SK-N-SH treated with all-trans-retinoic acid at 6 μM for 48 hours (cell line): ENCODE measurements at regions not wholly inside any gene's neighbourhood (a gene's known extent, or its start where the extent isn't known, plus 50 kb on each side); places are given as distances from the start of the nearest gene placed in this dataset.

Source experiments
- ARNTL ChIP-seq: fragments of 450-650 bp; formaldehyde crosslinking; IDR thresholded peaks from 2 replicates; pipeline ENCODE4 v1.5.0; 2020; ENCODE audit warnings: low read depth, mild to moderate bottlenecking, moderate library complexity, borderline replicate concordance
- CSRNP3 ChIP-seq: fragments of 250-450 bp; sonication (Bioruptor Pico); IDR thresholded peaks from 2 replicates; pipeline ENCODE4 v1.5.1; 2021; ENCODE audit warnings: mild to moderate bottlenecking, moderate library complexity
- PATZ1 ChIP-seq: fragments of 250-450 bp; sonication (Bioruptor Pico); IDR thresholded peaks from 2 replicates; pipeline ENCODE4 v1.8.0; 2020; ENCODE audit warnings: mild to moderate bottlenecking, moderate library complexity, borderline replicate concordance
- PPARA ChIP-seq: fragments of 250-450 bp; sonication (Bioruptor Pico); IDR thresholded peaks from 2 replicates; pipeline ENCODE4 v1.5.0; 2020; ENCODE audit warnings: mild to moderate bottlenecking, borderline replicate concordance
- RARB ChIP-seq: fragments of 250-450 bp; sonication (Bioruptor Pico); IDR thresholded peaks from 2 replicates; pipeline ENCODE4 v1.8.0; 2021; ENCODE audit warnings: mild to moderate bottlenecking, moderate library complexity
- TSHZ2 ChIP-seq: fragments of 250-450 bp; sonication (Bioruptor Pico); IDR thresholded peaks from 2 replicates; pipeline ENCODE4 v1.5.0; 2020; ENCODE audit warnings: mild to moderate bottlenecking, moderate library complexity

- TF ChIP-seq PATZ1 (CRISPR knock-in tag) = no peak
- no peak for TF ChIP-seq ARNTL
- TF ChIP-seq PPARA (CRISPR knock-in tag) = no peak
- no peak for TF ChIP-seq CSRNP3
- TF ChIP-seq RARB (CRISPR knock-in tag) = no peak
- no peak for TF ChIP-seq TSHZ2 (CRISPR knock-in tag)
Measured at GRCh38 chr21:17388226-17388625, 124.6 kb upstream of the CXADR start.
